ENCODE measurements at regions not wholly inside any gene's neighbourhood (a gene's known extent, or its start where the extent isn't known, plus 50 kb on each side); places are given as distances from the start of the nearest gene placed in this dataset.

DNA sequence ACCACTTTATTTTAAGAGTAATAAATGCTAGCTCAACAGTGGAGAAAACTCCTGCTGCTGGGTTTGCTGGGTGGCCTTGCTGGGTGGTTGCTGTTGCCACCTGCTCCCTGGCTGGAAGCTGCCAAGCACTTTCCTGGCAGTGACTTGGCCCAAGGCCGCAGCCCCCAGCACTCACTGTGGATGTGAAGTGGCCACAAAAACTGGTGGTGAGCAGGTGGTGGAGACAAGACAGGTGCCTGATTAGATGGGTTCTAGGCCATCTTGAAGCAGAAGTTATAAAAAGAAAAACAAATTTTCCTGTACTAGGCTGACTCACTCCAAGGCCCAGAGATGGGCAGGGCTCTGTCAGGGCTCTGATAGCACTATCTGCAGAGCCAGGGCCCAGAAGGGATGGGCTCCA is 224.7 kb upstream of the NLRP1 start:
- WGBS (ENCODE audit: insufficient coverage): 87% methylated on average over 1 of the region's 1 CpG
- Mint-ChIP-seq H3K27me3 (ENCODE audit: low read depth in 2 of 2) (peaks cover 17 to 49% of the 10 kb centered on the region in 2 donors), H3K9me3 (peaks cover 5 to 10% of the 10 kb centered on the region in 2 donors), H3K4me3 (no peak overlapping the region), H3K36me3 (peaks cover 16% of the 10 kb centered on the region), H3K27ac (no peak overlapping the region), H3K4me1 (no peaks in the 10 kb centered on the region)
- Histone ChIP-seq H3K27me3 (ENCODE audit: control insufficient read depth, insufficient read depth, low read length) (no peaks in the 10 kb centered on the region), H3K27ac (ENCODE audit: low read length) (no peak overlapping the region), H3K9me3 (ENCODE audit: control insufficient read depth, insufficient read depth, low read length) (peaks cover 25% of the 10 kb centered on the region), H3K4me1 (ENCODE audit: control insufficient read depth, insufficient read depth, low read length) (no peaks in the 10 kb centered on the region), H3K4me3 (ENCODE audit: low read length) (no peak overlapping the region), H3K36me3 (ENCODE audit: control insufficient read depth, insufficient read depth, low read length) (no peaks in the 10 kb centered on the region)
- intact Hi-C loops (cut with micrococcal nuclease): no loop called here
- DNase-seq (no peak), ATAC-seq (no peak)
- TF ChIP-seq, protein P1, sequence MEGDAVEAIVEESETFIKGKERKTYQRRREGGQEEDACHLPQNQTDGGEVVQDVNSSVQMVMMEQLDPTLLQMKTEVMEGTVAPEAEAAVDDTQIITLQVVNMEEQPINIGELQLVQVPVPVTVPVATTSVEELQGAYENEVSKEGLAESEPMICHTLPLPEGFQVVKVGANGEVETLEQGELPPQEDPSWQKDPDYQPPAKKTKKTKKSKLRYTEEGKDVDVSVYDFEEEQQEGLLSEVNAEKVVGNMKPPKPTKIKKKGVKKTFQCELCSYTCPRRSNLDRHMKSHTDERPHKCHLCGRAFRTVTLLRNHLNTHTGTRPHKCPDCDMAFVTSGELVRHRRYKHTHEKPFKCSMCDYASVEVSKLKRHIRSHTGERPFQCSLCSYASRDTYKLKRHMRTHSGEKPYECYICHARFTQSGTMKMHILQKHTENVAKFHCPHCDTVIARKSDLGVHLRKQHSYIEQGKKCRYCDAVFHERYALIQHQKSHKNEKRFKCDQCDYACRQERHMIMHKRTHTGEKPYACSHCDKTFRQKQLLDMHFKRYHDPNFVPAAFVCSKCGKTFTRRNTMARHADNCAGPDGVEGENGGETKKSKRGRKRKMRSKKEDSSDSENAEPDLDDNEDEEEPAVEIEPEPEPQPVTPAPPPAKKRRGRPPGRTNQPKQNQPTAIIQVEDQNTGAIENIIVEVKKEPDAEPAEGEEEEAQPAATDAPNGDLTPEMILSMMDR (IDR thresholded peaks at IDR 0.05): no peak

DNA sequence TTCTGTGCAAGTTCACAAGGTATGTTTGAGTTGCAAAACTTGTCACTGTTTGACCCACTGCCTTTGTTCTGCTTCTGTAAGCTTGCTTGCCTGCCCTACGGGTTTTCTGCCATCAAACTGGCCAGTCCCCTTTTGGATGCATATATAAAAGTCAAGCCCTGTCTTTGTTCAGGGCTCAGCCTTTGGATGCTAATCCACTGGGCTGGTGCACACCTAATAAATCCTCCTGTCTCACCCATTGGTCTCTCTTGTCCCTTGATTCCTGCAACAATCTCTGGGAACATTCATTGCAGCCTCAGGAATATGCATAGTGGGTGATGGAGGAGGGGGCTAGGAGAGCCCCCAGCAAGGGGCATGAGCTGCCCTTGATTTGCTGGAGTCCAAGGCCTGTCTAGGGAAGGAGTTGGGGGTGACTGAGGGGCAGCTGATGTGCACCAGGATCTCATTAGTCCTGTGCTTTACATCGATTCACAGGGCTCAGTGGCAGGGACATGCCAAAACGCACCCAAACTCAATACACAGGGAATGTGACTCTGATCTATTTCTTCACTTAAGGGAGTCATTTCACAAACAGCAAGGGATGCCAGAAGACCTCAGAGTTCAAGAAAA is 225.4 kb upstream of the NLRP1 start:
- no peak overlapping the region for H3K4me3 ChIP-seq (ENCODE audit: low read length)
- TF ChIP-seq, protein P1 (IDR thresholded peaks at IDR 0.05): no peak
- Mint-ChIP-seq H3K4me3 (no peak overlapping the region), H3K4me1 (no peaks in the 10 kb centered on the region), H3K36me3 (peaks cover 16% of the 10 kb centered on the region), H3K27me3 (ENCODE audit: low read depth in 2 of 2) (peaks cover 17 to 43% of the 10 kb centered on the region in 2 donors), H3K27ac (no peak overlapping the region), H3K9me3 (peaks cover 5 to 10% of the 10 kb centered on the region in 2 donors)
- H3K36me3 ChIP-seq (ENCODE audit: control insufficient read depth, insufficient read depth, low read length): no peaks in the 10 kb centered on the region
- no peak overlapping the region for H3K27ac ChIP-seq (ENCODE audit: low read length)
- no peaks in the 10 kb centered on the region for H3K4me1 ChIP-seq (ENCODE audit: control insufficient read depth, insufficient read depth, low read length)
- intact Hi-C loops (cut with micrococcal nuclease): no loop called here
- DNase-seq (no peak), ATAC-seq (no peak)
- peaks cover 25% of the 10 kb centered on the region for H3K9me3 ChIP-seq (ENCODE audit: control insufficient read depth, insufficient read depth, low read length)
- H3K27me3 ChIP-seq (ENCODE audit: control insufficient read depth, insufficient read depth, low read length): no peaks in the 10 kb centered on the region
- WGBS (ENCODE audit: insufficient coverage): 76% methylated on average over 3 of the region's 3 CpGs

DNA sequence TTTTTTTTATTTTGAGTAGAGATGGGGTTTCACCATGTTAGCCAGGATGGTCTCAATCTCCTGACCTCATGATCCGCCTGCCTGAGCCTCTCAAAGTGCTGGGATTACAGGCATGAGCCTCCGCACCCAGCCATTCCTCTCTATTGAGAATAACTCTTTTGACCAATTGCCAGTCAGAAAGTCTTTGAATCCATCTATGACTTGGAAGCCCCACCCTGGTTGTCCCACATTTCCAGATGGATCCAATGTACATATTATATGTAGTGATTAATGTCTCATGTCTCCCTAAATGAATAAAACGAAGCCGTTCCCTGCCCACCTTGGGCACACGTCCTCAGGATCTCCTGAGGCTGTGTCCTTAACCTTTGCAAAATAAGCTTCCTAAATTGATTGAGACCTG is 228.3 kb upstream of the NLRP1 start:
- Mint-ChIP-seq H3K9me3 (peaks cover 5 to 10% of the 10 kb centered on the region in 2 donors), H3K4me3 (no peak overlapping the region), H3K27ac (no peak overlapping the region), H3K27me3 (ENCODE audit: low read depth in 2 of 2) (peaks cover 14 to 35% of the 10 kb centered on the region in 2 donors), H3K4me1 (no peaks in the 10 kb centered on the region), H3K36me3 (peaks cover 16% of the 10 kb centered on the region)
- H3K9me3 ChIP-seq (ENCODE audit: control insufficient read depth, insufficient read depth, low read length): peaks cover 25% of the 10 kb centered on the region
- TF ChIP-seq, protein P1 (IDR thresholded peaks at IDR 0.05): no peak
- H3K27me3 ChIP-seq (ENCODE audit: control insufficient read depth, insufficient read depth, low read length): no peaks in the 10 kb centered on the region
- DNase-seq: no peak
- H3K36me3 ChIP-seq (ENCODE audit: control insufficient read depth, insufficient read depth, low read length): no peaks in the 10 kb centered on the region
- intact Hi-C loops (cut with micrococcal nuclease): no loop called here
- H3K4me3 ChIP-seq (ENCODE audit: low read length): no peak overlapping the region
- WGBS (ENCODE audit: insufficient coverage): 88% methylated on average over 5 of the region's 5 CpGs
- ATAC-seq: no peak
- H3K4me1 ChIP-seq (ENCODE audit: control insufficient read depth, insufficient read depth, low read length): no peaks in the 10 kb centered on the region
- H3K27ac ChIP-seq (ENCODE audit: low read length): no peak overlapping the region

DNA sequence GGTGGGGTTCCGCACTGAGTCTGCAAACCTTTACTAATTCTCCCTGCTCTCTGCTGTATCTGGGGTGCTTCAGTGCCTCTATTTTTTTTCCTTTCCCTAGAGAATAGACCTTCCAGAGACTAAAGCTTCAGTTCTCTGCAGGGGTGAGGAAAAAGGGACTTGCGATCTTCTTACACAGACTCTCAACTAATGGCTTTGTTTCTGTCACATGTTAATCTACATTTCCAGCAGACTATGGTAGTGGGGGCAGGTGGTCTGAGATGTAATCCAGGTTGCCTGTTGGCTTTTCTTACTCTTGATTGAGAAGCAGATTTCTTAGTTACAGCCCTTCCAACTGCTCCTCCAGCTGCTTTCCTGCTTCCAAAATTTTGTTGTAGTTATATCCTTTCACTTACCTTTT is 229.0 kb upstream of the NLRP1 start:
- no peak overlapping the region for H3K4me3 ChIP-seq (ENCODE audit: low read length)
- ATAC-seq (no peak), DNase-seq (no peak)
- H3K27ac ChIP-seq (ENCODE audit: low read length): no peak overlapping the region
- no peaks in the 10 kb centered on the region for H3K4me1 ChIP-seq (ENCODE audit: control insufficient read depth, insufficient read depth, low read length)
- TF ChIP-seq, protein P1 (IDR thresholded peaks at IDR 0.05): no peak
- intact Hi-C loops (cut with micrococcal nuclease): no loop called here
- Mint-ChIP-seq H3K36me3 (peaks cover 16% of the 10 kb centered on the region), H3K9me3 (peaks cover 5 to 10% of the 10 kb centered on the region in 2 donors), H3K4me3 (no peak overlapping the region), H3K4me1 (no peaks in the 10 kb centered on the region), H3K27ac (no peak overlapping the region), H3K27me3 (ENCODE audit: low read depth in 2 of 2) (peaks cover 16 to 42% of the 10 kb centered on the region in 2 donors)
- H3K9me3 ChIP-seq (ENCODE audit: control insufficient read depth, insufficient read depth, low read length): peaks cover 20% of the 10 kb centered on the region
- WGBS (ENCODE audit: insufficient coverage): 100% methylated on average over 1 of the region's 2 CpGs
- H3K36me3 ChIP-seq (ENCODE audit: control insufficient read depth, insufficient read depth, low read length): no peaks in the 10 kb centered on the region
- no peaks in the 10 kb centered on the region for H3K27me3 ChIP-seq (ENCODE audit: control insufficient read depth, insufficient read depth, low read length)
